ENCODE measurements at regions not wholly inside any gene's neighbourhood (a gene's known extent, or its start where the extent isn't known, plus 50 kb on each side); places are given as distances from the start of the nearest gene placed in this dataset.

DNA sequence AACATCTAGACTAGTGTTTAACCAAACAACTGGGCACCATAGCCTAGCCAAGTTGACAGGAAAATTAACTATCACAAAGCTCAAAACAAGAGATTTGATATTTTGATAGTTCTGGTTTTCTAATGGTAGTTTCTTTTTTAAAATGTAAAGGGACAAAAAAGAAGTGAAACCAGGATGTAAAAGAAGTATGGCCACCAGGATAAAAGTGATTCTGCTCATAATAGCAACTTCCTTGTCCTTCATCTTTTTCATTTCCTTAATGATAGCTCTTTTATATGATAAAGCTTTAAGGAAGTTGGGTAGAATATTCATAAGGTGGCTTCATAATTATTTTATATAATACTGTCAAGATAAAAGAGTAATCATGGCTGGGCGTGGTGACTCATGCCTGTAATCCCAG, 139.1 kb downstream of the BASP1 start:
- no peak overlapping the region for H3K27ac ChIP-seq (ENCODE audit: low read length)
- intact Hi-C loops (cut with micrococcal nuclease; ENCODE audit: unreplicated experiment) = no loop called here
- H3K4me3 ChIP-seq (ENCODE audit: low read depth in 2 of 2, low read length in 2 of 2) = no peak overlapping the region
- TF ChIP-seq, protein P1, sequence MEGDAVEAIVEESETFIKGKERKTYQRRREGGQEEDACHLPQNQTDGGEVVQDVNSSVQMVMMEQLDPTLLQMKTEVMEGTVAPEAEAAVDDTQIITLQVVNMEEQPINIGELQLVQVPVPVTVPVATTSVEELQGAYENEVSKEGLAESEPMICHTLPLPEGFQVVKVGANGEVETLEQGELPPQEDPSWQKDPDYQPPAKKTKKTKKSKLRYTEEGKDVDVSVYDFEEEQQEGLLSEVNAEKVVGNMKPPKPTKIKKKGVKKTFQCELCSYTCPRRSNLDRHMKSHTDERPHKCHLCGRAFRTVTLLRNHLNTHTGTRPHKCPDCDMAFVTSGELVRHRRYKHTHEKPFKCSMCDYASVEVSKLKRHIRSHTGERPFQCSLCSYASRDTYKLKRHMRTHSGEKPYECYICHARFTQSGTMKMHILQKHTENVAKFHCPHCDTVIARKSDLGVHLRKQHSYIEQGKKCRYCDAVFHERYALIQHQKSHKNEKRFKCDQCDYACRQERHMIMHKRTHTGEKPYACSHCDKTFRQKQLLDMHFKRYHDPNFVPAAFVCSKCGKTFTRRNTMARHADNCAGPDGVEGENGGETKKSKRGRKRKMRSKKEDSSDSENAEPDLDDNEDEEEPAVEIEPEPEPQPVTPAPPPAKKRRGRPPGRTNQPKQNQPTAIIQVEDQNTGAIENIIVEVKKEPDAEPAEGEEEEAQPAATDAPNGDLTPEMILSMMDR (IDR thresholded peaks at IDR 0.05) = no peak
- TF ChIP-seq POLR2AphosphoS5 (IDR thresholded peaks at IDR 0.05; ENCODE audit: low read depth, low read length) (no peak), SIN3A (IDR thresholded peaks at IDR 0.05; ENCODE audit: borderline replicate concordance, insufficient read depth, low read depth, low read length) (no peak)
- TF ChIP-seq, protein P2, sequence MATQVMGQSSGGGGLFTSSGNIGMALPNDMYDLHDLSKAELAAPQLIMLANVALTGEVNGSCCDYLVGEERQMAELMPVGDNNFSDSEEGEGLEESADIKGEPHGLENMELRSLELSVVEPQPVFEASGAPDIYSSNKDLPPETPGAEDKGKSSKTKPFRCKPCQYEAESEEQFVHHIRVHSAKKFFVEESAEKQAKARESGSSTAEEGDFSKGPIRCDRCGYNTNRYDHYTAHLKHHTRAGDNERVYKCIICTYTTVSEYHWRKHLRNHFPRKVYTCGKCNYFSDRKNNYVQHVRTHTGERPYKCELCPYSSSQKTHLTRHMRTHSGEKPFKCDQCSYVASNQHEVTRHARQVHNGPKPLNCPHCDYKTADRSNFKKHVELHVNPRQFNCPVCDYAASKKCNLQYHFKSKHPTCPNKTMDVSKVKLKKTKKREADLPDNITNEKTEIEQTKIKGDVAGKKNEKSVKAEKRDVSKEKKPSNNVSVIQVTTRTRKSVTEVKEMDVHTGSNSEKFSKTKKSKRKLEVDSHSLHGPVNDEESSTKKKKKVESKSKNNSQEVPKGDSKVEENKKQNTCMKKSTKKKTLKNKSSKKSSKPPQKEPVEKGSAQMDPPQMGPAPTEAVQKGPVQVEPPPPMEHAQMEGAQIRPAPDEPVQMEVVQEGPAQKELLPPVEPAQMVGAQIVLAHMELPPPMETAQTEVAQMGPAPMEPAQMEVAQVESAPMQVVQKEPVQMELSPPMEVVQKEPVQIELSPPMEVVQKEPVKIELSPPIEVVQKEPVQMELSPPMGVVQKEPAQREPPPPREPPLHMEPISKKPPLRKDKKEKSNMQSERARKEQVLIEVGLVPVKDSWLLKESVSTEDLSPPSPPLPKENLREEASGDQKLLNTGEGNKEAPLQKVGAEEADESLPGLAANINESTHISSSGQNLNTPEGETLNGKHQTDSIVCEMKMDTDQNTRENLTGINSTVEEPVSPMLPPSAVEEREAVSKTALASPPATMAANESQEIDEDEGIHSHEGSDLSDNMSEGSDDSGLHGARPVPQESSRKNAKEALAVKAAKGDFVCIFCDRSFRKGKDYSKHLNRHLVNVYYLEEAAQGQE (IDR thresholded peaks at IDR 0.05; ENCODE audit: insufficient read depth in 1 of 2, low read depth in 2 of 2, low read length in 1 of 2) = no peak
- CTCF ChIA-PET = no interaction called here
- POLR2A ChIA-PET = interaction anchor here (0.6 kb wide), 1 partner anchor 115 kb away, joined by 4 read pairs; no protein-coding TSS in a partner anchor
- no peaks in the 10 kb centered on the region for H3K27me3 ChIP-seq (ENCODE audit: control insufficient read depth, insufficient read depth, low read length)
- no peaks in the 10 kb centered on the region for H3K9me3 ChIP-seq (ENCODE audit: control insufficient read depth, insufficient read depth, low read depth, low read length)
- in situ Hi-C loops (cut with HindIII; ENCODE audit: low pct_unique_long_range_greater_than_20kb, low sequenced_read_pairs) = no loop called here
- ATAC-seq = no peak
- H3K36me3 ChIP-seq (ENCODE audit: control insufficient read depth, insufficient read depth, low read length) = no peaks in the 10 kb centered on the region
- no peaks in the 10 kb centered on the region for H3K4me1 ChIP-seq (ENCODE audit: control insufficient read depth, insufficient read depth, low read length)
- DNase-seq (ENCODE audit: low read depth, low spot score) = no peak
- no TSS peak for BruUV-seq (replicated peaks)

DNA sequence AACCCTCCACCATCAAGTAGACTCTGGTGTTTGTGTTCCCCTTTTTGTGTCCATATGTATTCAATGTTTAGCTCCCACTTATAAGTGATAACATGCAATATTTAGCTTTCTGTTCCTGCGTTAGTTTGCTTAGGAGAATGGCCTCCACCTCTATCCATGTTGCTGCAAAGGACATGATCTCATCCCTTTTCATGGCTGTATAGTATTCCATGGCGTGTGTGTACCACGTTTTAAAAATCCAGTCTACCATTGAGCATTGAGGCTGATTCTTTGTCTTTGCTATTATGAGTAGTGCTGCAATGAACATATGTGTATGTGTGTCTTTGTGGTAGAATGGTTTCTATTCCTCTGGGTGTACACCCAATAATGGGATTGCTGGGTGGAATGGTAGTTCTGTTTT, 140.1 kb downstream of the BASP1 start:
- intact Hi-C loops (cut with micrococcal nuclease; ENCODE audit: unreplicated experiment) = no loop called here
- H3K36me3 ChIP-seq (ENCODE audit: control insufficient read depth, insufficient read depth, low read length) = no peaks in the 10 kb centered on the region
- H3K27me3 ChIP-seq (ENCODE audit: control insufficient read depth, insufficient read depth, low read length) = no peaks in the 10 kb centered on the region
- H3K4me3 ChIP-seq (ENCODE audit: low read depth in 2 of 2, low read length in 2 of 2) = no peak overlapping the region
- no peaks in the 10 kb centered on the region for H3K4me1 ChIP-seq (ENCODE audit: control insufficient read depth, insufficient read depth, low read length)
- CTCF ChIA-PET = no interaction called here
- no peak for ATAC-seq
- in situ Hi-C loops (cut with HindIII; ENCODE audit: low pct_unique_long_range_greater_than_20kb, low sequenced_read_pairs) = no loop called here
- no peak overlapping the region for H3K27ac ChIP-seq (ENCODE audit: low read length)
- no peaks in the 10 kb centered on the region for H3K9me3 ChIP-seq (ENCODE audit: control insufficient read depth, insufficient read depth, low read depth, low read length)
- no TSS peak for BruUV-seq (replicated peaks)
- TF ChIP-seq, protein P2 (IDR thresholded peaks at IDR 0.05; ENCODE audit: insufficient read depth in 1 of 2, low read depth in 2 of 2, low read length in 1 of 2) = no peak
- TF ChIP-seq POLR2AphosphoS5 (IDR thresholded peaks at IDR 0.05; ENCODE audit: low read depth, low read length) (no peak), TCF7L2 (IDR thresholded peaks at IDR 0.05; ENCODE audit: low read depth, low read length) (no peak), SIN3A (IDR thresholded peaks at IDR 0.05; ENCODE audit: borderline replicate concordance, insufficient read depth, low read depth, low read length) (no peak)
- TF ChIP-seq, protein P1 (IDR thresholded peaks at IDR 0.05) = no peak
- POLR2A ChIA-PET = no interaction called here
- no peak for DNase-seq (ENCODE audit: low read depth, low spot score)

All from Panc1 (cell line).